Right lobe of liver (tissue), 6 donors: ENCODE measurements at regions not wholly inside any gene's neighbourhood (a gene's known extent, or its start where the extent isn't known, plus 50 kb on each side); places are given as distances from the start of the nearest gene placed in this dataset.

ENCODE experiments used
- ATAC-seq, 4 donors: fragments of 200-7000 bp; cut with Tn5 transposase; one replicate each; pipeline ENCODE4 v1.9.1; 2020; ENCODE audit warnings: mild to moderate bottlenecking in 4 of 4, moderate library complexity in 4 of 4
- DNase-seq, 3 donors: peaks; one replicate each; pipeline ENCODE4 v3.0.0-alpha.2; 2020
- H3K27ac ChIP-seq, 3 donors: fragments of 200-600 bp; one replicate each; pipeline ENCODE4 v1.8.0; 2022
- H3K27me3 ChIP-seq, 2 donors: fragments of 200-600 bp; one replicate each; pipeline ENCODE4 v1.8.0; 2022
- H3K36me3 ChIP-seq, 4 donors: fragments of 200-600 bp; sonication (generic) in 1 of 4; one replicate each; pipeline versions ENCODE4 v1.5.1 to v1.8.0; 2017 to 2022; ENCODE audit warnings: control low read depth in 1 of 4
- H3K4me1 ChIP-seq, 4 donors: fragments of 200-600 bp; sonication (generic) in 1 of 4; one replicate each; pipeline versions ENCODE4 v1.5.1 to v1.8.0; 2017 to 2022; ENCODE audit warnings: control low read depth in 1 of 4
- H3K4me3 ChIP-seq, 3 donors: fragments of 200-600 bp; one replicate each; pipeline ENCODE4 v1.8.0; 2022
- H3K9me3 ChIP-seq, 4 donors: fragments of 200-600 bp; sonication (generic) in 1 of 4; one replicate each; pipeline versions ENCODE4 v1.5.1 to v1.8.0; 2017 to 2022; ENCODE audit warnings: control low read depth in 1 of 4
- POLR2A ChIP-seq: fragments of 450-650 bp; IDR thresholded peaks from one replicate; pipeline ENCODE4 v1.6.1; 2017; ENCODE audit warnings: antibody characterized with exemption, mild to moderate bottlenecking
- WGBS: methylation state at CpG from one replicate; pipeline ENCODE4 v1.1.6; 2018; ENCODE audit warnings: low coverage, low lambda C conversion rate; ENCODE audit not compliant: insufficient coverage; ENCODE audit errors: missing lambda C conversion rate; 5-methylcytosine and 5-hydroxymethylcytosine counted together
- intact Hi-C, 2 donors: fragments of 100-400 bp; cut with DNase I; formaldehyde crosslinking; loops; one replicate each; pipeline versions ENCODE4 v1.11.2 to v1.14.1; 2022
- TF ChIP-seq, protein P1 (sequence below), 4 donors: fragments of 200-600 bp in 3 of 4; fragments of 450-650 bp in 1 of 4; IDR thresholded peaks; one replicate each; pipeline versions ENCODE4 v1.5.1 to v1.8.0; 2016 to 2022; ENCODE audit warnings: antibody characterized with exemption in 4 of 4, mild to moderate bottlenecking in 2 of 4
- donor health status: DM: no; HTN: yes; CAD: no.
- donor health status: DM: no; HTN: no; CAD: no.
- donor health status: DM: no; HTN: no; CAD: no.
- donor health status: DM: no; HTN: yes; CAD: no.
- donor health status: DM: no; HTN: yes; CAD: no.

GRCh38 chr14:44149597-44149996, 357.5 kb downstream of the FSCB start:
- no peaks in the 10 kb centered on the region for H3K4me1 ChIP-seq
- H3K4me3 ChIP-seq = no peak overlapping the region
- DNase-seq = peak in 1 of 3 donors; percentile 44
- H3K27ac ChIP-seq = no peak overlapping the region
- WGBS = 10% methylated on average over 3 of the region's 3 CpGs
- TF ChIP-seq, protein P1, sequence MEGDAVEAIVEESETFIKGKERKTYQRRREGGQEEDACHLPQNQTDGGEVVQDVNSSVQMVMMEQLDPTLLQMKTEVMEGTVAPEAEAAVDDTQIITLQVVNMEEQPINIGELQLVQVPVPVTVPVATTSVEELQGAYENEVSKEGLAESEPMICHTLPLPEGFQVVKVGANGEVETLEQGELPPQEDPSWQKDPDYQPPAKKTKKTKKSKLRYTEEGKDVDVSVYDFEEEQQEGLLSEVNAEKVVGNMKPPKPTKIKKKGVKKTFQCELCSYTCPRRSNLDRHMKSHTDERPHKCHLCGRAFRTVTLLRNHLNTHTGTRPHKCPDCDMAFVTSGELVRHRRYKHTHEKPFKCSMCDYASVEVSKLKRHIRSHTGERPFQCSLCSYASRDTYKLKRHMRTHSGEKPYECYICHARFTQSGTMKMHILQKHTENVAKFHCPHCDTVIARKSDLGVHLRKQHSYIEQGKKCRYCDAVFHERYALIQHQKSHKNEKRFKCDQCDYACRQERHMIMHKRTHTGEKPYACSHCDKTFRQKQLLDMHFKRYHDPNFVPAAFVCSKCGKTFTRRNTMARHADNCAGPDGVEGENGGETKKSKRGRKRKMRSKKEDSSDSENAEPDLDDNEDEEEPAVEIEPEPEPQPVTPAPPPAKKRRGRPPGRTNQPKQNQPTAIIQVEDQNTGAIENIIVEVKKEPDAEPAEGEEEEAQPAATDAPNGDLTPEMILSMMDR (IDR thresholded peaks at IDR 0.05) = peak; percentile 41 to 51 (median 47)
- no peak for TF ChIP-seq POLR2A
- no peaks in the 10 kb centered on the region for H3K36me3 ChIP-seq
- H3K9me3 ChIP-seq = no peaks in the 10 kb centered on the region
- peak; percentile 70 to 77 (median 76) for ATAC-seq
- no peaks in the 10 kb centered on the region for H3K27me3 ChIP-seq
- intact Hi-C loops = no loop called here

- Histone ChIP-seq H3K36me3 (no peaks in the 10 kb centered on the region), H3K4me1 (no peaks in the 10 kb centered on the region), H3K27ac (no peak overlapping the region), H3K27me3 (no peaks in the 10 kb centered on the region), H3K4me3 (no peak overlapping the region), H3K9me3 (no peaks in the 10 kb centered on the region)
- DNase-seq (no peak), ATAC-seq (no peak)
- TF ChIP-seq, protein P1 (IDR thresholded peaks at IDR 0.05) = no peak
- TF ChIP-seq POLR2A = no peak
- 94% methylated on average over 1 of the region's 1 CpG for WGBS
- intact Hi-C loops = no loop called here
These were observed 365.1 kb downstream of the FSCB start for GRCh38 chr14:44142006-44142405.

DNA sequence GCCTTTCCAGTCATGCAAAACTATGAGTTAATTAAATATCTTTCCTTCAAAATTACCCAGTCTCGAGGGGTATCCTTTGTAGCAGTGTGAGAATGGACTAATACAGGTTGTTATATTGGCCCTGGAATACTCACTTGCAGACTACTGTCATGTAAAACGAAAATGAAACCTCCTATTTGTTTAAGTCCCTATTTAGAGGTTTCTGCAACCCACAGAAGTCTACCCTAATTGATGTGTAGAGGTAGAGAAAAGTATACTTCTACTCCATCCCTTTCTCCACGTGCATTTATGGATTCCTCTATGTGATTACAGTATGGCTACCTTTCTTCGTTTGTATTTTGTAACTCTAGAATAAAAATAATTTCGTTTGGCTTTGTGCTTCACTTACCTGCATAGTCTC, 371.1 kb downstream of the FSCB start:
- Histone ChIP-seq H3K27ac (no peak overlapping the region), H3K4me3 (no peak overlapping the region), H3K9me3 (no peaks in the 10 kb centered on the region), H3K4me1 (no peaks in the 10 kb centered on the region), H3K27me3 (no peaks in the 10 kb centered on the region), H3K36me3 (no peaks in the 10 kb centered on the region)
- 49% methylated on average over 5 of the region's 5 CpGs for WGBS
- intact Hi-C loops = no loop called here
- TF ChIP-seq, protein P1 (IDR thresholded peaks at IDR 0.05) = no peak
- no peak for TF ChIP-seq POLR2A
- DNase-seq = no peak
- no peak for ATAC-seq

DNA sequence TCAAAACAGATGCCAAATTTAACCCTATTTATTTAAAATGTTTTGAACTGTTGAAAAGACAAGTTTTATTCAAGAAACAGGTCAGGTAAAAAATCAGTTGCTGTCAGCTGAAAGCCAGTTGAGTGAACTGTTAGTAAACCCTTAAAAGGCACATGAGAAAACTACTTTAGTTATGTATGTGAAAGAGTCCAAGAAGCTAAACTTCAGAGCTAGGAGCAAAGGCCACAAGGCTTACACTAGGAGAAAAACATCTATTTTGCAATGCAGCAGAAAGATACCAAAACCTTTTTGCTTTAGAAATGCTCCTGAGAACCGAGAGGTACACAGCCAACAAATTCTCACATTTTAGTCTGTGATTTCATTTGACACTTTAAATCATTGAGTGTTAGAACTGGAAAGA, 375.2 kb downstream of the FSCB start:
- 13% methylated on average over 1 of the region's 1 CpG for WGBS
- H3K9me3 ChIP-seq = no peaks in the 10 kb centered on the region
- no peak for TF ChIP-seq POLR2A
- TF ChIP-seq, protein P1 (IDR thresholded peaks at IDR 0.05) = no peak
- no peak overlapping the region for H3K27ac ChIP-seq
- H3K4me1 ChIP-seq = no peaks in the 10 kb centered on the region
- intact Hi-C loops = no loop called here
- no peaks in the 10 kb centered on the region for H3K36me3 ChIP-seq
- no peaks in the 10 kb centered on the region for H3K27me3 ChIP-seq
- no peak for ATAC-seq
- H3K4me3 ChIP-seq = no peak overlapping the region
- DNase-seq = no peak
